ENCODE measurements at regions not wholly inside any gene's neighbourhood (a gene's known extent, or its start where the extent isn't known, plus 50 kb on each side); places are given as distances from the start of the nearest gene placed in this dataset.

- Histone ChIP-seq H3K9me3 (ENCODE audit: control insufficient read depth in 2 of 3, insufficient read depth in 1 of 3, low read length in 3 of 3) (no peaks in the 10 kb centered on the region), H3K27ac (ENCODE audit: low read depth in 2 of 2, low read length in 2 of 2) (no peak overlapping the region), H3K36me3 (ENCODE audit: control insufficient read depth in 2 of 3, insufficient read depth in 3 of 3, low read length in 3 of 3) (no peaks in the 10 kb centered on the region), H3K9ac (ENCODE audit: low read length in 3 of 3) (no peak overlapping the region), H3K4me1 (ENCODE audit: control insufficient read depth in 2 of 3, insufficient read depth in 2 of 3, low read depth in 1 of 3, low read length in 3 of 3) (peaks cover 0 to 3% (median 3%) of the 10 kb centered on the region in 3 donors), H3K27me3 (ENCODE audit: control insufficient read depth, insufficient read depth, low read length) (peaks cover 8% of the 10 kb centered on the region), H3K4me3 (ENCODE audit: low read length in 3 of 3) (no peak overlapping the region)
- DNase-seq (peak in 1 of 5 donors; percentile 52), FAIRE-seq (no peak)
- TF ChIP-seq CTCF (IDR thresholded peaks at IDR 0.05; ENCODE audit: borderline replicate concordance, extremely low read depth, insufficient read depth) = no peak
- intact Hi-C loops (cut with DNase I) = no loop called here
Measured at GRCh38 chr12:132389026-132389425, 59.6 kb upstream of the GALNT9 start.

DNA sequence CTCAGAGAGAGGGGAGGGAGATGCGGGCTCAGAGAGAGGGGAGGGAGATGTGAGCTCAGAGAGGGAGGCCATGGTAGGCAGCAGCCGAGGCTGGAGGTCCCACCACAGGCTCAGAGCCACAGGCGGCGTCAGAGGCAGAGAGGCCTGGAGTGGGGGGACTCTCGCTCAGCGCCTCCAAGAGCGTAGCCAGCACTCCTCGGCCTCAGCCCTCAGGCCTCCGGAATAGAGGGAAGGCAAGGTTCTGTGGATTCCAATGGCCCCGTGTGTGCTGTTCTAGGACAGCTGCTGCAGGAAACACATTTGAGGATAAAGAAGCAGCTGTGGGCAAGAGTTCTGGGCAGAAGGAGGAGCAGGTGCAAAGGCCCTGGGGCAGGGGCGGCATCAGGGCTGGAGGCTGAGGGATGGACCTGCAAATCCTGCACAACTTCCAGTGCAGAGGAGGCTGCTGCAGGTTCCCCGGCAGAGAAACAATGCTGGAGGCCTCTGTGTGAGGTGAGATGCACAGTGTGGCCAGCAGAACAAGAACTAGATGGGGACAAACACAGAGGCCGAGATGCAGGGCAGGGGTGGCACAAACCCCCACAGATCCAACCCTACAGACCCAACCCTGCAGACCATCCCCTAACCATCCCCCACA lies 59.1 kb upstream of the GALNT9 start:
- no peaks in the 10 kb centered on the region for H3K9me3 ChIP-seq (ENCODE audit: control insufficient read depth in 2 of 3, insufficient read depth in 1 of 3, low read length in 3 of 3)
- FAIRE-seq = no peak
- no peak overlapping the region for H3K27ac ChIP-seq (ENCODE audit: low read depth in 2 of 2, low read length in 2 of 2)
- H3K4me1 ChIP-seq (ENCODE audit: control insufficient read depth in 2 of 3, insufficient read depth in 2 of 3, low read depth in 1 of 3, low read length in 3 of 3) = peaks cover 0 to 3% (median 3%) of the 10 kb centered on the region in 3 donors
- DNase-seq = no peak
- no peak overlapping the region for H3K4me3 ChIP-seq (ENCODE audit: low read length in 3 of 3)
- peaks cover 8% of the 10 kb centered on the region for H3K27me3 ChIP-seq (ENCODE audit: control insufficient read depth, insufficient read depth, low read length)
- intact Hi-C loops (cut with DNase I) = no loop called here
- no peaks in the 10 kb centered on the region for H3K36me3 ChIP-seq (ENCODE audit: control insufficient read depth in 2 of 3, insufficient read depth in 3 of 3, low read length in 3 of 3)
- H3K9ac ChIP-seq (ENCODE audit: low read length in 3 of 3) = no peak overlapping the region
- TF ChIP-seq CTCF (IDR thresholded peaks at IDR 0.05; ENCODE audit: borderline replicate concordance, extremely low read depth, insufficient read depth) = no peak

GRCh38 chr12:132386926-132387497 lies 57.6 kb upstream of the GALNT9 start:
- Histone ChIP-seq H3K4me1 (ENCODE audit: control insufficient read depth in 2 of 3, insufficient read depth in 2 of 3, low read depth in 1 of 3, low read length in 3 of 3) (peaks cover 0 to 3% (median 3%) of the 10 kb centered on the region in 3 donors), H3K27me3 (ENCODE audit: control insufficient read depth, insufficient read depth, low read length) (peaks cover 12% of the 10 kb centered on the region), H3K9ac (ENCODE audit: low read length in 3 of 3) (no peak overlapping the region), H3K36me3 (ENCODE audit: control insufficient read depth in 2 of 3, insufficient read depth in 3 of 3, low read length in 3 of 3) (no peaks in the 10 kb centered on the region), H3K4me3 (ENCODE audit: low read length in 3 of 3) (no peak overlapping the region), H3K9me3 (ENCODE audit: control insufficient read depth in 2 of 3, insufficient read depth in 1 of 3, low read length in 3 of 3) (no peaks in the 10 kb centered on the region), H3K27ac (ENCODE audit: low read depth in 2 of 2, low read length in 2 of 2) (no peak overlapping the region)
- TF ChIP-seq CTCF (IDR thresholded peaks at IDR 0.05; ENCODE audit: borderline replicate concordance, extremely low read depth, insufficient read depth) = no peak
- DNase-seq (peak in 2 of 5 donors; percentile 55 to 61), FAIRE-seq (no peak)
- intact Hi-C loops (cut with DNase I) = no loop called here
